ENCODE measurements at regions not wholly inside any gene's neighbourhood (a gene's known extent, or its start where the extent isn't known, plus 50 kb on each side); places are given as distances from the start of the nearest gene placed in this dataset.

DNA sequence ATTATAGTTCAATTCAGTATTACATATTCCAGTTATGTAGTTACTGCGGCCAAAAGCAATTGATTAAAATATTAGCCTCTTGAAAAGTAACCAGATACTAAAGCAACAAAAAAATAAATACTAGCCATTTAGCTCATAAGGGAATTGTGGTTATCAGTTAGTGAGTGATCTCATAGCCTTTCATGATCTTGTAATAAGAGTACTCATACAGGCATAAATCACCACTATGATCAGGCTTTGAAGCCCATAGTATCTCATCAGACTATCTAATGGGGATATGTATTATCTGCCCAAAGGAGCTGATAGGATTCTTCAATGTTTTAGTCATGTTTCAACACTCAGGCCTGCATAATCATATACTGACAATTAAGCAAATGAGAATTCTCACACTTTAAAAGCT, 184.1 kb upstream of the CCDC54 start:
- TF ChIP-seq POLR2AphosphoS5 (IDR thresholded peaks at IDR 0.05) (no peak), POLR2A (IDR thresholded peaks at IDR 0.05) (no peak), CTCF (IDR thresholded peaks at IDR 0.05) (no peak), EP300 (IDR thresholded peaks at IDR 0.05) (no peak)

All from upper lobe of left lung (tissue), 4 donors.